NCI-H2196 treated with DMSO at 0.1 percent for 48 hours (cell line): ENCODE measurements at regions not wholly inside any gene's neighbourhood (a gene's known extent, or its start where the extent isn't known, plus 50 kb on each side); places are given as distances from the start of the nearest gene placed in this dataset.
"Not testable (repeated sequence)": the region's sequence is repeated elsewhere in the genome, so short reads cannot be mapped to it uniquely, and the experiment has no call there.

ENCODE experiments used
- DNase-seq: peaks from one replicate; lab custom pipeline; 2025; ENCODE audit not compliant: unreplicated experiment; lab: John Stamatoyannopoulos, UW

GRCh38 chr5:152607401-152608160, 202.5 kb upstream of the NMUR2 start:
- DNase-seq: no peak

GRCh38 chr5:152608458-152608857, 203.4 kb upstream of the NMUR2 start:
- no peak for DNase-seq

- no peak for DNase-seq
These were observed 214.7 kb upstream of the NMUR2 start for GRCh38 chr5:152619756-152620155.

GRCh38 chr5:152622628-152623027, 217.5 kb upstream of the NMUR2 start:
- DNase-seq: no peak

GRCh38 chr5:152623951-152624350, 218.9 kb upstream of the NMUR2 start:
- no peak for DNase-seq

- no peak for DNase-seq
These were observed 220.6 kb upstream of the NMUR2 start for GRCh38 chr5:152625696-152626095.

- DNase-seq: no peak
These were observed 226.1 kb upstream of the NMUR2 start for GRCh38 chr5:152631221-152631620.

- DNase-seq: no peak
These were observed 227.3 kb upstream of the NMUR2 start for GRCh38 chr5:152632360-152632759.

- peak; percentile 33 for DNase-seq
These were observed 229.5 kb upstream of the NMUR2 start for GRCh38 chr5:152634586-152634985.

- DNase-seq: no peak
These were observed 234.0 kb upstream of the NMUR2 start for GRCh38 chr5:152638996-152639552.

- DNase-seq: no peak
These were observed 237.1 kb upstream of the NMUR2 start for GRCh38 chr5:152641970-152642805.

- no peak for DNase-seq
These were observed 237.8 kb upstream of the NMUR2 start for GRCh38 chr5:152642880-152643279.

- no peak for DNase-seq
These were observed 239.1 kb upstream of the NMUR2 start for GRCh38 chr5:152644029-152644728.

- DNase-seq: no peak
These were observed 244.5 kb upstream of the NMUR2 start for GRCh38 chr5:152649609-152650008.

- DNase-seq: no peak
These were observed 245.3 kb upstream of the NMUR2 start for GRCh38 chr5:152650413-152650812.

GRCh38 chr5:152659470-152659869, 254.4 kb upstream of the NMUR2 start:
- not testable (repeated sequence) for DNase-seq

- DNase-seq: no peak
These were observed 268.5 kb upstream of the NMUR2 start for GRCh38 chr5:152673601-152674000.

GRCh38 chr5:152674403-152674802, 269.3 kb upstream of the NMUR2 start:
- no peak for DNase-seq

GRCh38 chr5:152676196-152676595, 271.1 kb upstream of the NMUR2 start:
- DNase-seq: no peak

GRCh38 chr5:152683205-152683604, 278.1 kb upstream of the NMUR2 start:
- DNase-seq: no peak

- no peak for DNase-seq
These were observed 281.9 kb upstream of the NMUR2 start for GRCh38 chr5:152686931-152687330.
